Stimulated activated CD4-positive, alpha-beta T cell treated with anti-CD3 and anti-CD28 coated beads, Interleukin-4, amount 100 ng/mL, for 4 hours (primary cell): ENCODE measurements at regions not wholly inside any gene's neighbourhood (a gene's known extent, or its start where the extent isn't known, plus 50 kb on each side); places are given as distances from the start of the nearest gene placed in this dataset.

Source experiments
- DNase-seq, 2 experiments: peaks; one replicate each; pipeline ENCODE4 v3.0.0-alpha.2; 2020

- no peak for DNase-seq
Observed at GRCh38 chr2:6301426-6301825, 564.3 kb downstream of the CMPK2 start.

DNA sequence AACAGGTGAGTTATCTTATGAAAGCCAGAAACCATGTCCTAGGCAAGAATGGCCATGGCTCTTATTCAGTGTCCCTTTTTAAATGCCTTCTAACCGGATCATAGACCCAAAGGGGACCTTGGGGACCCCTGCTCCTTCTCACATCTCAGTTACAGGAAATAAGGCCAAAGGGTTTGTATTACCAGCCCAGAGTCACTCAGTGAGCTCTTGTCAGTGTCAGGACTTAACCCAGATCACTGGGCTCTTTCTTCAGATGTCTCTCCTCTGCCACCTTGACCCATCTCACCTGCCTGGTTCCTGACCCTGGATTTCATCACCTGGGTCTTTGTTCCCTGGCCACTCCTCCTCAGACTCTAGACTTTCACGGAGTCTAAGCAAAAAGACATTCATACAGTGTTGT lies 556.7 kb downstream of the CMPK2 start:
- DNase-seq = no peak

- no peak for DNase-seq
Observed at GRCh38 chr2:6309415-6310255, 556.1 kb downstream of the CMPK2 start.

GRCh38 chr2:6310256-6311215 lies 555.2 kb downstream of the CMPK2 start:
- no peak for DNase-seq

DNA sequence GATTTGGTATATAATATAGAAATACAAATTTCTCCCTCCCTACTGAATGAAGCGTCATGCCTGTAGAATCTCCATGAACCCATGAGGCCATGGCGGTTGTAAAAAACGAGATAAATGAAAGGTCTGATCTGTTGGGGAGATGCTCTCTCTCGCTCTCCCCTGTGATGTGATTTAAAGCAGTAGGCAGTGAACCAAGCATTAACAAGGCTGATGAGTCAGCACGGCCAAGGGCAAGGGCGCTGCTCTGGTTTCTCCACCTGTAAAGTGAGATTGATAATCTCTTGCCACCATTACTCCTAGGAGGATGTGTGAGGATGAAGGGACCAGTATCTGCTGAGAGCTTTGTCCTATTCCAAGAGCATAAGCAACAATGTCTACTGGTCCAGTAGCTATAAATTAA lies 553.3 kb downstream of the CMPK2 start:
- no peak for DNase-seq

GRCh38 chr2:6314218-6314960 lies 551.3 kb downstream of the CMPK2 start:
- no peak for DNase-seq

- DNase-seq = no peak
Observed at GRCh38 chr2:6325616-6326015, 540.1 kb downstream of the CMPK2 start.

GRCh38 chr2:6326958-6327357 lies 538.7 kb downstream of the CMPK2 start:
- DNase-seq = no peak

- no peak for DNase-seq
Observed at GRCh38 chr2:6336752-6337471, 528.8 kb downstream of the CMPK2 start.

- no peak for DNase-seq
Observed at GRCh38 chr2:6337472-6337820, 528.3 kb downstream of the CMPK2 start.

DNA sequence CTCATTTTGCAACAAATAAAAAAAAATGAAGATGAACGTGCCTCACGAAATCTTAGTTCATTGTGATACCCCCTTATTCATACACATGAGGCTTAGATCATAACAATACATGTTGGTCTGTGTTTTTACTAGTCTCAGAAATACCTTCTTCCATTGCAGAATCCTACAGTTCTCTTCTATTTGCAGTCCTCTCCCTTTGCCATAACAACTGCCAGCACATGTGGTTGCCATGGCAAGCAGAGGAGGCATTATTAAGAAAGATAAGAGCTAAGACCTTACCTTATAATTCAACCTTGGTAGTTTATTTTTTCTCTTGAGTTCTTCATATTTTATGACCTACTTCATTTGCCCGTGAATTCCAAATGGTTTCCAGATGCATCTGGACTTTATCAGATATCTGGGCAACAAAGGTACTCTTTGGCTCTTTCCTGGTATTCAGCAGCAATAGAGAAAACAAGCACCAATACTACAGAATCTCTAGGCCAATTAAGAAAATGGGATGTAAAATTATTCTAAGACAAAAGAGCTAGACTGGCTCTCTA lies 524.0 kb downstream of the CMPK2 start:
- no peak for DNase-seq

- DNase-seq = no peak
Observed at GRCh38 chr2:6342273-6342920, 523.3 kb downstream of the CMPK2 start.

DNA sequence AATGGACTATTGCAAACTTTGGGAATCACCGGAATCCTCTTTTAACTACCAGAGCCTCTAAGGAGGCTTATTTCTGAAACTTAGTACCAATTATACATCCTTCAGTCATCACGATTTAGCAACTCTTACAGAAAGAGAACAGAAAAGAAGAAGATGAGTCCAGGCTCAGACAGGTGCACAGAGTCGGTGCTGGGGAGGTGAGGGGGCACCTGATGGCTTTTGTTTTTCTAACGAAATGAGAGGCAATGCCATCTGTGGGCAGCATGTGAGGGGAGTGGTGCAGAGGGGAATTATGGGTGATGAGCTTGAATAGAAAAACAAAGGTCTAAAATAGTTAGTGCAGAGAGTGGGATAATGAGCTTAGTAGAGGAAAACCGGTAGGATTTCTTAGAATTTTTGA lies 522.6 kb downstream of the CMPK2 start:
- no peak for DNase-seq

GRCh38 chr2:6352247-6352646 lies 513.5 kb downstream of the CMPK2 start:
- DNase-seq = no peak

DNA sequence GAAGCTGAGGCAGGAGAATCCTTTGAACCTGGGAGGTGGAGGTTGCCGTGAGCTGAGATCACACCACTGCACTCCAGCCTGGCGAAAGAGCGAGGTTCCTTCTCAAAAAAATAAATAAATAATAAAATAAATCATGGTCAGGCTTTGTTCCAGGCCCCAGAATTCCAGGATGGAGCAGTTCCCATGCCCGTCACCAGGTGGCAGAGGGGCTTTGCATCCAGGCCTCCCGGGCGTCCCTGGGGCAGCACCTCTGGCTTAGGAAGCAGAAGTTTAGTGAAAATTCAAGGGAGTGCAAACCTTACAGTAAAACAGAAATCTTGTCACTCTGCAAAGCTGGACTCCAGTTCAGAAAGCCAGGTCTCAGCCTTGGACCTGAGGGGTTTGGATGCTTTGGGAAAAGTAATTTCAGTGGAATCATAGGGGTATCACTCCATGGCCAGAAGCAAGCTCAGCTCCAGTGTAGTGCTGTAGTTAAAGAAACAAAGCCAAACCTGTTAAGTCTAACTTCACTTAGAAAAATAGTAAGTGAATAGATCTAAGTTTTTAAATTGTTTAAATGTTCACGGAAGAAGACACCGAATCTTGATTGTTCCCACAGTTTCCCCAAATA lies 512.7 kb downstream of the CMPK2 start:
- DNase-seq = no peak

- DNase-seq = no peak
Observed at GRCh38 chr2:6353669-6354068, 512.0 kb downstream of the CMPK2 start.

GRCh38 chr2:6354546-6354945 lies 511.2 kb downstream of the CMPK2 start:
- no peak for DNase-seq

- no peak for DNase-seq
Observed at GRCh38 chr2:6355886-6356761, 509.6 kb downstream of the CMPK2 start.

GRCh38 chr2:6358546-6358945 lies 507.2 kb downstream of the CMPK2 start:
- DNase-seq = no peak

DNA sequence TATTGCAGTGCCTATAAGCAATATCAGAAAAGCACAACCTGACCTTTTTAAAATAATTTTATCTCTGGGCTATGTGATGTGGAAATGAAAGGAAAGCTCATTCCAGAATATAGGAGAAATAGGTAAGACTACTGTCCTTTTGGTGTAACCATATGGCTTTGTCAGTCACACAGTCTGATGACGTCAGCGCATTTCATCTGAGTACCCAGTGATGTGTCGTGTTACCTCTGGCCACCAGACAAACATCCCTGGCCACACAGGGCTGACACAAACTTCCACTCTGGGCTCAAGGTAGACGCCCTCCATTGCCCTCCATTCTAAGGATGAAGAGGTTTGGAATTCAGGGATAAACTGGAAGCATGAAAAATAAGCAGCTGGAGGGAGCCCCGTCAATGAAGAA lies 506.7 kb downstream of the CMPK2 start:
- no peak for DNase-seq
